Endometrium (tissue), 2 donors: ENCODE measurements at regions not wholly inside any gene's neighbourhood (a gene's known extent, or its start where the extent isn't known, plus 50 kb on each side); places are given as distances from the start of the nearest gene placed in this dataset.
"Not testable (repeated sequence)": the region's sequence is repeated elsewhere in the genome, so short reads cannot be mapped to it uniquely, and the experiment has no call there.

ENCODE experiments used
- FAIRE-seq: peaks from 2 replicates; lab custom pipeline; 2012; peaks lifted over from hg19 to GRCh38; lab: Jason Lieb, UNC
- donor health status: control.
- donor health status: control.

GRCh38 chr13:86858216-86858615 lies 813.0 kb upstream of the SLITRK5 start:
- FAIRE-seq: no peak

GRCh38 chr13:86862137-86862536 lies 809.0 kb upstream of the SLITRK5 start:
- no peak for FAIRE-seq

- no peak for FAIRE-seq
Observed at GRCh38 chr13:86864376-86864775, 806.8 kb upstream of the SLITRK5 start.

- peak; percentile 78 for FAIRE-seq
Observed at GRCh38 chr13:86870444-86870843, 800.7 kb upstream of the SLITRK5 start.

GRCh38 chr13:86877441-86877840 lies 793.7 kb upstream of the SLITRK5 start:
- FAIRE-seq: no peak

- no peak for FAIRE-seq
Observed at GRCh38 chr13:86878781-86879180, 792.4 kb upstream of the SLITRK5 start.

- FAIRE-seq: no peak
Observed at GRCh38 chr13:86881390-86881789, 789.8 kb upstream of the SLITRK5 start.

- FAIRE-seq: no peak
Observed at GRCh38 chr13:86882107-86882506, 789.1 kb upstream of the SLITRK5 start.

- no peak for FAIRE-seq
Observed at GRCh38 chr13:86882835-86883234, 788.3 kb upstream of the SLITRK5 start.

- FAIRE-seq: no peak
Observed at GRCh38 chr13:86892330-86892729, 778.8 kb upstream of the SLITRK5 start.

- FAIRE-seq: no peak
Observed at GRCh38 chr13:86900906-86901305, 770.3 kb upstream of the SLITRK5 start.

GRCh38 chr13:86906127-86906874 lies 764.9 kb upstream of the SLITRK5 start:
- FAIRE-seq: no peak

GRCh38 chr13:86907156-86907555 lies 764.0 kb upstream of the SLITRK5 start:
- FAIRE-seq: no peak

- FAIRE-seq: no peak
Observed at GRCh38 chr13:86909318-86909717, 761.9 kb upstream of the SLITRK5 start.

- FAIRE-seq: no peak
Observed at GRCh38 chr13:86914757-86915156, 756.4 kb upstream of the SLITRK5 start.

- not testable (repeated sequence) for FAIRE-seq
Observed at GRCh38 chr13:86917438-86917837, 753.7 kb upstream of the SLITRK5 start.

GRCh38 chr13:86918682-86919081 lies 752.5 kb upstream of the SLITRK5 start:
- no peak for FAIRE-seq

GRCh38 chr13:86920961-86921360 lies 750.2 kb upstream of the SLITRK5 start:
- FAIRE-seq: peak; percentile 39

GRCh38 chr13:86922936-86923335 lies 748.2 kb upstream of the SLITRK5 start:
- no peak for FAIRE-seq

GRCh38 chr13:86926916-86927315 lies 744.3 kb upstream of the SLITRK5 start:
- not testable (repeated sequence) for FAIRE-seq

GRCh38 chr13:86932776-86933334 lies 738.3 kb upstream of the SLITRK5 start:
- FAIRE-seq: no peak

GRCh38 chr13:86933676-86934075 lies 737.5 kb upstream of the SLITRK5 start:
- no peak for FAIRE-seq

GRCh38 chr13:86937316-86937715 lies 733.9 kb upstream of the SLITRK5 start:
- FAIRE-seq: no peak

GRCh38 chr13:86945584-86945983 lies 725.6 kb upstream of the SLITRK5 start:
- no peak for FAIRE-seq
